Right lobe of liver (tissue), 4 donors: ENCODE measurements at regions not wholly inside any gene's neighbourhood (a gene's known extent, or its start where the extent isn't known, plus 50 kb on each side); places are given as distances from the start of the nearest gene placed in this dataset.

ENCODE experiments used
- CTCF ChIP-seq, 4 donors: fragments of 200-600 bp in 3 of 4; fragments of 450-650 bp in 1 of 4; IDR thresholded peaks; one replicate each; pipeline versions ENCODE4 v1.5.1 to v1.8.0; 2016 to 2022; ENCODE audit warnings: antibody characterized with exemption in 4 of 4, mild to moderate bottlenecking in 2 of 4
- POLR2A ChIP-seq: fragments of 450-650 bp; IDR thresholded peaks from one replicate; pipeline ENCODE4 v1.6.1; 2017; ENCODE audit warnings: antibody characterized with exemption, mild to moderate bottlenecking
- donor health status: DM: no; HTN: no; CAD: no.
- donor health status: DM: no; HTN: no; CAD: no.
- donor health status: DM: no; HTN: yes; CAD: no.

- no peak for TF ChIP-seq CTCF (IDR thresholded peaks at IDR 0.05)
- no peak for TF ChIP-seq POLR2A
These were observed 477.8 kb upstream of the DAB2 start for GRCh38 chr5:39902626-39903025.
